NB4 (cell line): ENCODE measurements at regions not wholly inside any gene's neighbourhood (a gene's known extent, or its start where the extent isn't known, plus 50 kb on each side); places are given as distances from the start of the nearest gene placed in this dataset.

ENCODE experiments used
- DNase-seq: peaks from one replicate; pipeline ENCODE4 v3.0.0; 2010; ENCODE audit warnings: low read depth
- H3K4me3 ChIP-seq: one replicate; pipeline ENCODE4 v1.5.1; 2011; ENCODE audit warnings: mild to moderate bottlenecking, low read depth, low read length, moderate library complexity
- MYC ChIP-seq: IDR thresholded peaks from 2 replicates; pipeline ENCODE4 v1.6.1; 2011; ENCODE audit warnings: low read depth, low read length
- POLR2A ChIP-seq: IDR thresholded peaks from 2 replicates; pipeline ENCODE4 v1.6.1; 2011; ENCODE audit warnings: mild to moderate bottlenecking; ENCODE audit not compliant: insufficient read length; ENCODE audit errors: extremely low read depth
- TF ChIP-seq, protein P1 (sequence below): IDR thresholded peaks from 2 replicates; pipeline ENCODE4 v1.6.1; 2011; ENCODE audit warnings: low read depth, low read length
- TF ChIP-seq, protein P2 (sequence below): IDR thresholded peaks from one replicate; pipeline ENCODE4 v1.5.1; 2012; ENCODE audit warnings: low read depth, low read length

DNA sequence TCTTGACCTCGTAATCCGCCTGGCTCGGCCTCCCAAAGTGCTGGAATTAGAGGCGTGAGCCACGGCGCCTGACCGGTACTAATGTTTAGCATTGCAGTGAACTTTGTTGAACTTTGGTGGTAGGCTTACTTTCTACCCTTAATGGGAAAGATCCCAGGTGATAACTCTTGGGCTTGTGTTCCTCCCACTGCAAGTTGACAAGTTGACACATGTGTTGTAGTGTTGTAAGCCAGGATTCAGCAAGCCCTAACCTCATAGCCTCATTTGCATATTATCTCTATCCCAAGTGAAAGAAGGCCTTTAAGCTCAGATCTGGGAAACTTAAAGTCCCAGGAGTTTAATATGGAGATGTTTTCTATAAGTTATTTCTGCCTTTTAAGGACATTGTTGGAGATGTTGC, 80.0 kb upstream of the CLCN4 start:
- no peak for TF ChIP-seq POLR2A
- TF ChIP-seq MYC, result no peak
- TF ChIP-seq, protein P1, sequence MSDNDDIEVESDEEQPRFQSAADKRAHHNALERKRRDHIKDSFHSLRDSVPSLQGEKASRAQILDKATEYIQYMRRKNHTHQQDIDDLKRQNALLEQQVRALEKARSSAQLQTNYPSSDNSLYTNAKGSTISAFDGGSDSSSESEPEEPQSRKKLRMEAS, result no peak
- TF ChIP-seq, protein P2, sequence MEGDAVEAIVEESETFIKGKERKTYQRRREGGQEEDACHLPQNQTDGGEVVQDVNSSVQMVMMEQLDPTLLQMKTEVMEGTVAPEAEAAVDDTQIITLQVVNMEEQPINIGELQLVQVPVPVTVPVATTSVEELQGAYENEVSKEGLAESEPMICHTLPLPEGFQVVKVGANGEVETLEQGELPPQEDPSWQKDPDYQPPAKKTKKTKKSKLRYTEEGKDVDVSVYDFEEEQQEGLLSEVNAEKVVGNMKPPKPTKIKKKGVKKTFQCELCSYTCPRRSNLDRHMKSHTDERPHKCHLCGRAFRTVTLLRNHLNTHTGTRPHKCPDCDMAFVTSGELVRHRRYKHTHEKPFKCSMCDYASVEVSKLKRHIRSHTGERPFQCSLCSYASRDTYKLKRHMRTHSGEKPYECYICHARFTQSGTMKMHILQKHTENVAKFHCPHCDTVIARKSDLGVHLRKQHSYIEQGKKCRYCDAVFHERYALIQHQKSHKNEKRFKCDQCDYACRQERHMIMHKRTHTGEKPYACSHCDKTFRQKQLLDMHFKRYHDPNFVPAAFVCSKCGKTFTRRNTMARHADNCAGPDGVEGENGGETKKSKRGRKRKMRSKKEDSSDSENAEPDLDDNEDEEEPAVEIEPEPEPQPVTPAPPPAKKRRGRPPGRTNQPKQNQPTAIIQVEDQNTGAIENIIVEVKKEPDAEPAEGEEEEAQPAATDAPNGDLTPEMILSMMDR, result no peak
- no peak overlapping the region for H3K4me3 ChIP-seq
- DNase-seq, result no peak

GRCh38 chrX:10077425-10078188, 79.2 kb upstream of the CLCN4 start:
- TF ChIP-seq, protein P2, result no peak
- TF ChIP-seq POLR2A (no peak), MYC (no peak)
- TF ChIP-seq, protein P1, result no peak
- no peak for DNase-seq
- H3K4me3 ChIP-seq, result no peak overlapping the region

- TF ChIP-seq, protein P1, result no peak
- TF ChIP-seq, protein P2, result no peak
- no peak for TF ChIP-seq POLR2A
- TF ChIP-seq MYC, result no peak
- no peak overlapping the region for H3K4me3 ChIP-seq
- no peak for DNase-seq
These were observed 78.5 kb upstream of the CLCN4 start for GRCh38 chrX:10078266-10078665.

DNA sequence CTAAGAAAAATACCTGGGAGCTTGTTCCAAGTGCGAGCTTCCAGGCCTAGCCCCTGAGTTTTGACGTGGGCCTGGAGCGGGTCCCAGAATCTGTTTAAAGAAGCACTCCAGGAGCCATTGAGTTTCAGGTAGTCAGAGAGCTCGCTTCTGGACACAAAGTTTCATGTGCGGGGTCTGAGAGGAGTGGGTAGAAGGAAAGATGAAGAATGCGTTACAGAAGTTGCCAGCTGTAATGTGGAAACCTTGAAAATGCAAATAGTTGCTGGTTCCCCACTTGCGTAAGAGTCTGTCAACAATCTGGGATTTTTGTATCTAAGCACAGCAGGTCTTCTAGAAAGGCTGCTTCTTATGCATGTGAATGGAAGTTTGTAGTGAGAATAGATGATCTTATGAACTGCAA, 77.5 kb upstream of the CLCN4 start:
- TF ChIP-seq, protein P1, result no peak
- TF ChIP-seq, protein P2, result no peak
- TF ChIP-seq POLR2A, result no peak
- no peak for TF ChIP-seq MYC

GRCh38 chrX:10083809-10084208, 73.0 kb upstream of the CLCN4 start:
- no peak overlapping the region for H3K4me3 ChIP-seq
- TF ChIP-seq, protein P2, result no peak
- TF ChIP-seq POLR2A (no peak), MYC (no peak)
- TF ChIP-seq, protein P1, result no peak

More for the DNA sequence above, 77.5 kb upstream of the CLCN4 start:
- no peak overlapping the region for H3K4me3 ChIP-seq
- no peak for DNase-seq

More at GRCh38 chrX:10083809-10084208, 73.0 kb upstream of the CLCN4 start:
- no peak for DNase-seq
